H1 (cell line): ENCODE measurements at regions not wholly inside any gene's neighbourhood (a gene's known extent, or its start where the extent isn't known, plus 50 kb on each side); places are given as distances from the start of the nearest gene placed in this dataset.

Experiments
- CTCF ChIA-PET: fragments of 300-600 bp; sonication (Branson Sonifier 250); formaldehyde crosslinking; loops from one replicate; lab custom pipeline; 2021; ENCODE audit not compliant: partially characterized antibody; lab: Charles Lee
- POLR2A ChIA-PET: fragments of 300-600 bp; sonication (Branson Sonifier 250); formaldehyde crosslinking; loops from one replicate; lab custom pipeline; 2021; ENCODE audit warnings: inconsistent platforms; ENCODE audit not compliant: partially characterized antibody; lab: Charles Lee
- DNase-seq, 2 experiments: peaks; one replicate each; pipeline versions ENCODE4 v3.0.0 to v3.0.0-alpha.2; 2010 to 2022; ENCODE audit warnings: low spot score in 2 of 2, low read depth in 1 of 2, mixed read lengths in 1 of 2
- FAIRE-seq: peaks from 2 replicates; lab custom pipeline; 2011; peaks lifted over from hg19 to GRCh38; lab: Jason Lieb, UNC
- H2AFZ ChIP-seq: 2 replicates; pipeline ENCODE4 v1.8.1; 2012; ENCODE audit warnings: low read length, inconsistent platforms
- H2AK5ac ChIP-seq: 2 replicates; pipeline ENCODE4 v1.6.1; 2013; ENCODE audit warnings: low read depth, low read length
- H2BK120ac ChIP-seq: replicated peaks from 2 replicates; pipeline ENCODE3; 2013; ENCODE audit warnings: low read depth, low read length, inconsistent platforms
- H2BK12ac ChIP-seq: 2 replicates; pipeline ENCODE4 v1.6.1; 2013; ENCODE audit warnings: low read depth, low read length
- H2BK15ac ChIP-seq: 2 replicates; pipeline ENCODE4 v1.6.1; 2013; ENCODE audit warnings: low read length
- H2BK20ac ChIP-seq: 2 replicates; pipeline ENCODE4 v1.6.1; 2013; ENCODE audit warnings: low read length
- H2BK5ac ChIP-seq: 2 replicates; pipeline ENCODE4 v1.6.1; 2013; ENCODE audit warnings: low read depth, low read length
- H3K14ac ChIP-seq: 2 replicates; pipeline ENCODE4 v1.6.1; 2013; ENCODE audit warnings: inconsistent platforms; ENCODE audit not compliant: insufficient read length
- H3K18ac ChIP-seq: 2 replicates; pipeline ENCODE4 v1.6.1; 2013; ENCODE audit warnings: low read length; ENCODE audit errors: extremely low read depth
- H3K23ac ChIP-seq: 2 replicates; pipeline ENCODE4 v1.6.1; 2013; ENCODE audit warnings: inconsistent platforms; ENCODE audit not compliant: insufficient read length
- H3K23me2 ChIP-seq: 2 replicates; pipeline ENCODE4 v1.6.1; 2013; ENCODE audit warnings: low read depth, low read length
- H3K27ac ChIP-seq: 2 replicates; pipeline ENCODE4 v1.6.1; 2011; ENCODE audit warnings: low read depth, low read length, inconsistent platforms
- H3K27me3 ChIP-seq, 4 experiments: replicated peaks in 1 of 4; 1 replicate in 1 of 4; 2 replicates in 3 of 4; pipeline versions ENCODE4 v1.6.1 to v1.8.1; 2011 to 2013; ENCODE audit warnings: low read length in 3 of 4, mild to moderate bottlenecking in 3 of 4, inconsistent platforms in 2 of 4, mixed read lengths in 2 of 4, moderate library complexity in 1 of 4; ENCODE audit not compliant: control insufficient read depth in 3 of 4, insufficient read depth in 3 of 4; ENCODE audit errors: extremely low read depth in 1 of 4
- H3K36me3 ChIP-seq, 4 experiments: 2 replicates each; pipeline versions ENCODE4 v1.6.1 to v1.8.1; 2011 to 2013; ENCODE audit warnings: mild to moderate bottlenecking in 4 of 4, low read length in 3 of 4, moderate library complexity in 2 of 4, control low read depth in 1 of 4, inconsistent platforms in 1 of 4; ENCODE audit not compliant: insufficient read depth in 4 of 4, control insufficient read depth in 2 of 4
- H3K4ac ChIP-seq: replicated peaks from 2 replicates; pipeline ENCODE3; 2013; ENCODE audit warnings: low read length, low read depth, mixed read lengths, inconsistent platforms; ENCODE audit not compliant: insufficient read length
- H3K4me1 ChIP-seq, 4 experiments: replicated peaks in 1 of 4; 1 replicate in 1 of 4; 2 replicates in 3 of 4; pipeline versions ENCODE4 v1.6.1 to v1.8.1; 2011 to 2013; ENCODE audit warnings: low read length in 3 of 4, inconsistent platforms in 2 of 4, mixed read lengths in 1 of 4; ENCODE audit not compliant: insufficient read depth in 4 of 4, control insufficient read depth in 3 of 4
- H3K4me2 ChIP-seq, 2 experiments: 2 replicates each; pipeline versions ENCODE4 v1.6.1 to v1.8.1; 2011 to 2013; ENCODE audit warnings: low read depth in 2 of 2, low read length in 2 of 2, control low read depth in 1 of 2, inconsistent platforms in 1 of 2, mild to moderate bottlenecking in 1 of 2; ENCODE audit not compliant: insufficient read depth in 1 of 2
- H3K4me3 ChIP-seq, 4 experiments: fragments of 200-600, 300-600 bp in 1 of 4; sonication (generic), shearing (Covaris generic), sonication (Bioruptor Twin) in 1 of 4; 2 replicates each; pipeline versions ENCODE4 v1.5.1 to v1.8.1; 2011 to 2016; ENCODE audit warnings: low read length in 4 of 4, low read depth in 3 of 4, control low read depth in 2 of 4, inconsistent platforms in 2 of 4, mild to moderate bottlenecking in 2 of 4, mixed read lengths in 1 of 4, moderate library complexity in 1 of 4; ENCODE audit not compliant: insufficient read depth in 2 of 4; ENCODE audit errors: extremely low read depth in 1 of 4
- H3K56ac ChIP-seq: replicated peaks from 2 replicates; pipeline ENCODE3; 2013; ENCODE audit warnings: low read depth, mild to moderate bottlenecking, mixed read lengths, low read length, inconsistent platforms; ENCODE audit not compliant: insufficient read length
- H3K79me1 ChIP-seq: 2 replicates; pipeline ENCODE4 v1.6.1; 2013; ENCODE audit warnings: low read depth, low read length, control low read depth
- H3K79me2 ChIP-seq, 2 experiments: 2 replicates each; pipeline versions ENCODE4 v1.6.1 to v1.8.1; 2012 to 2013; ENCODE audit warnings: low read length in 2 of 2, mild to moderate bottlenecking in 2 of 2, inconsistent platforms in 1 of 2; ENCODE audit not compliant: insufficient read depth in 2 of 2, control insufficient read depth in 1 of 2
- H3K9ac ChIP-seq, 4 experiments: replicated peaks in 1 of 4; 1 replicate in 1 of 4; 2 replicates in 3 of 4; pipeline versions ENCODE4 v1.6.1 to v1.8.1; 2011 to 2013; ENCODE audit warnings: low read depth in 3 of 4, low read length in 3 of 4, control low read depth in 2 of 4, mild to moderate bottlenecking in 2 of 4, moderate library complexity in 2 of 4, inconsistent platforms in 1 of 4; ENCODE audit errors: extremely low read depth in 1 of 4
- H3K9me3 ChIP-seq, 2 experiments: 2 replicates each; pipeline versions ENCODE4 v1.6.1 to v1.8.1; 2012 to 2013; ENCODE audit warnings: mild to moderate bottlenecking in 2 of 2, moderate library complexity in 2 of 2, control low read depth in 1 of 2, inconsistent platforms in 1 of 2, low read depth in 1 of 2, low read length in 1 of 2, mixed read lengths in 1 of 2; ENCODE audit not compliant: insufficient read depth in 2 of 2
- H4K20me1 ChIP-seq, 2 experiments: replicated peaks in 1 of 2; 2 replicates each; pipeline versions ENCODE3 to v1.8.1; 2011 to 2013; ENCODE audit warnings: inconsistent platforms in 2 of 2, low read length in 2 of 2, mild to moderate bottlenecking in 1 of 2; ENCODE audit not compliant: insufficient read depth in 2 of 2, control insufficient read depth in 1 of 2
- H4K5ac ChIP-seq: 2 replicates; pipeline ENCODE4 v1.6.1; 2013; ENCODE audit warnings: low read length, low read depth, mixed read lengths, inconsistent platforms; ENCODE audit not compliant: insufficient read length
- H4K8ac ChIP-seq: 2 replicates; pipeline ENCODE4 v1.8.0; 2013; ENCODE audit warnings: mild to moderate bottlenecking, moderate library complexity, low read length, inconsistent platforms; ENCODE audit not compliant: insufficient read depth; ENCODE audit errors: extremely low read depth
- H4K91ac ChIP-seq: replicated peaks from 2 replicates; pipeline ENCODE3; 2013; ENCODE audit warnings: low read length, mixed read lengths, inconsistent platforms; ENCODE audit not compliant: insufficient read length
- CTBP2 ChIP-seq: IDR thresholded peaks from 2 replicates; pipeline ENCODE4 v1.7.0; 2011; ENCODE audit warnings: borderline replicate concordance, mild to moderate bottlenecking, moderate library complexity, mixed read lengths, low read length; ENCODE audit not compliant: insufficient read depth, insufficient read length
- GTF2F1 ChIP-seq: IDR thresholded peaks from 2 replicates; pipeline ENCODE4 v1.6.1; 2012; ENCODE audit warnings: low read depth, low read length, improper control_type of control experiment, borderline replicate concordance
- HDAC6 ChIP-seq: IDR thresholded peaks from one replicate; pipeline ENCODE4 v1.7.1; 2012; ENCODE audit warnings: low read depth, mild to moderate bottlenecking, inconsistent platforms, low read length, moderate library complexity
- MAX ChIP-seq: IDR thresholded peaks from 2 replicates; pipeline ENCODE4 v1.6.1; 2012; ENCODE audit warnings: inconsistent platforms
- NRF1 ChIP-seq: IDR thresholded peaks from 2 replicates; pipeline ENCODE4 v1.6.1; 2011; ENCODE audit warnings: mild to moderate bottlenecking, low read depth, low read length, improper control_type of control experiment
- TAF1 ChIP-seq: IDR thresholded peaks from 2 replicates; pipeline ENCODE4 v1.6.1; 2011; ENCODE audit warnings: mild to moderate bottlenecking, low read depth, low read length
- WGBS, 2 experiments: shearing (Covaris generic) in 1 of 2; methylation state at CpG; one replicate each; pipeline versions ENCODE4 v1.1.6 to v1.1.7; 2013 to 2015; ENCODE audit warnings: low lambda C conversion rate in 2 of 2, mixed read lengths in 2 of 2, inconsistent platforms in 1 of 2, low coverage in 1 of 2, missing lambda C conversion rate in 1 of 2; ENCODE audit not compliant: insufficient replicate concordance in 2 of 2, insufficient coverage in 1 of 2, insufficient read length in 1 of 2; ENCODE audit errors: extremely low coverage in 1 of 2, missing lambda C conversion rate in 1 of 2; 5-methylcytosine and 5-hydroxymethylcytosine counted together

- DNase-seq: no peak
- no peaks in the 10 kb centered on the region for H3K4me1 ChIP-seq
- H2BK12ac ChIP-seq: no peak overlapping the region
- no peaks in the 10 kb centered on the region for H4K20me1 ChIP-seq
- 96% methylated on average over 3 of the region's 3 CpGs; no CpG with 5 or more reads in 1 of the 2 experiments for WGBS, 2 experiments
- no peak overlapping the region for H2AK5ac ChIP-seq
- CTCF ChIA-PET: no interaction called here
- no peak overlapping the region for H3K18ac ChIP-seq
- no peaks in the 10 kb centered on the region; the same call in 1 of the 2 replicates for H3K23me2 ChIP-seq
- no peak overlapping the region for H2AFZ ChIP-seq
- no peak for TF ChIP-seq HDAC6
- TF ChIP-seq NRF1: no peak
- TF ChIP-seq CTBP2: no peak
- TF ChIP-seq MAX: no peak
- no peak for TF ChIP-seq TAF1
- TF ChIP-seq GTF2F1: no peak
- H3K27me3 ChIP-seq: no peaks in the 10 kb centered on the region
- H2BK120ac ChIP-seq: no peak overlapping the region
- POLR2A ChIA-PET: no interaction called here
- no peak overlapping the region for H2BK5ac ChIP-seq
- no peaks in the 10 kb centered on the region for H3K79me2 ChIP-seq
- no peak overlapping the region for H3K4ac ChIP-seq
- H3K14ac ChIP-seq: no peak overlapping the region
- no peak overlapping the region for H3K23ac ChIP-seq
- H4K91ac ChIP-seq: no peak overlapping the region
- no peak overlapping the region for H4K5ac ChIP-seq
- no peak overlapping the region for H3K9ac ChIP-seq
- no peak overlapping the region for H2BK15ac ChIP-seq
- H3K4me2 ChIP-seq: no peak overlapping the region
- no peak overlapping the region for H3K27ac ChIP-seq
- H3K4me3 ChIP-seq: no peak overlapping the region
- no peaks in the 10 kb centered on the region for H3K36me3 ChIP-seq
- H4K8ac ChIP-seq: no peak overlapping the region; the same call in 1 of the 2 replicates
- no peak for FAIRE-seq
- no peak overlapping the region for H3K56ac ChIP-seq
- H3K9me3 ChIP-seq: peaks cover 0 to 5% of the 10 kb centered on the region in 2 experiments; a peak in 3 of 4 replicates
- H3K79me1 ChIP-seq: no peaks in the 10 kb centered on the region
- no peak overlapping the region for H2BK20ac ChIP-seq
Measured at GRCh38 chr2:40725040-40725439, 273.1 kb upstream of the SLC8A1 start.
